Epithelial cell of esophagus (primary cell): ENCODE measurements at regions not wholly inside any gene's neighbourhood (a gene's known extent, or its start where the extent isn't known, plus 50 kb on each side); places are given as distances from the start of the nearest gene placed in this dataset.
"Not testable (repeated sequence)": the region's sequence is repeated elsewhere in the genome, so short reads cannot be mapped to it uniquely, and the experiment has no call there.

ENCODE experiments used
- DNase-seq: peaks from one replicate; pipeline ENCODE4 v3.0.0; 2010; ENCODE audit warnings: low read depth
- H3K4me3 ChIP-seq: 2 replicates; pipeline ENCODE4 v1.5.1; 2011; ENCODE audit warnings: mild to moderate bottlenecking, low read length, control low read depth
- CTCF ChIP-seq: IDR thresholded peaks from 2 replicates; pipeline ENCODE4 v1.5.1; 2011; ENCODE audit warnings: low read depth, mild to moderate bottlenecking, low read length, control low read depth, inconsistent platforms; ENCODE audit not compliant: insufficient read depth; ENCODE audit errors: missing control alignments

- not testable (repeated sequence) for DNase-seq, H3K4me3 ChIP-seq
Measured at GRCh38 chrX:67213686-67214085, 330.1 kb upstream of the AR start.

- no peak overlapping the region for H3K4me3 ChIP-seq
- no peak for TF ChIP-seq CTCF
- no peak for DNase-seq
Measured at GRCh38 chrX:67207912-67208311, 335.9 kb upstream of the AR start.

GRCh38 chrX:67159437-67159836 lies 384.4 kb upstream of the AR start:
- TF ChIP-seq CTCF, result no peak
- DNase-seq, result no peak
- no peak overlapping the region for H3K4me3 ChIP-seq

GRCh38 chrX:67114635-67115034 lies 429.2 kb upstream of the AR start:
- TF ChIP-seq CTCF, result no peak
- no peak for DNase-seq
- no peak overlapping the region for H3K4me3 ChIP-seq

- no peak overlapping the region for H3K4me3 ChIP-seq
- no peak for DNase-seq
- no peak for TF ChIP-seq CTCF
Measured at GRCh38 chrX:67105758-67106116, 438.1 kb upstream of the AR start.

- no peak overlapping the region for H3K4me3 ChIP-seq
- no peak for DNase-seq
- no peak for TF ChIP-seq CTCF
Measured at GRCh38 chrX:67104982-67105757, 438.7 kb upstream of the AR start.

- H3K4me3 ChIP-seq, result no peak overlapping the region
- no peak for DNase-seq
- TF ChIP-seq CTCF, result no peak
Measured at GRCh38 chrX:67100031-67100884, 443.6 kb upstream of the AR start.
